ENCODE measurements at regions not wholly inside any gene's neighbourhood (a gene's known extent, or its start where the extent isn't known, plus 50 kb on each side); places are given as distances from the start of the nearest gene placed in this dataset.

DNA sequence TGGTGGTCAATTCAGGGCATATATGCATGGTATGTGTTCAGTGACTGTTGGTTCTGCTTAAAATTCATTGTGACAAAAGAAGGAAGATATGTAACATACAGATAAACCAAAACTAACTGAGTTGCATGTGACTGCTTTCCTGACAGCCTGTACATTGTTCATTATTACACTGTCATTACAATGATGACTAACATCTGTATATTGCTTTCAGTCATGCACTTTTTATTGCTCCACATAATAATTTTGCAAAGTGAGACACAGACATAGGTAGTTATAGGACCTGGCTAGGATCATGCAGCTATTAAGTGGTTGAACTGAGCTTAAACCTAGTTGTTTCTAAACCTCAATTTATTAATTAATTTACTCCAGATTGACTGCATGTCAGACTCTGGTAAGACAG lies 703.2 kb downstream of the HDGFL1 start:
- no peak for TF ChIP-seq POLR2A (IDR thresholded peaks at IDR 0.05)
- TF ChIP-seq, protein P1, sequence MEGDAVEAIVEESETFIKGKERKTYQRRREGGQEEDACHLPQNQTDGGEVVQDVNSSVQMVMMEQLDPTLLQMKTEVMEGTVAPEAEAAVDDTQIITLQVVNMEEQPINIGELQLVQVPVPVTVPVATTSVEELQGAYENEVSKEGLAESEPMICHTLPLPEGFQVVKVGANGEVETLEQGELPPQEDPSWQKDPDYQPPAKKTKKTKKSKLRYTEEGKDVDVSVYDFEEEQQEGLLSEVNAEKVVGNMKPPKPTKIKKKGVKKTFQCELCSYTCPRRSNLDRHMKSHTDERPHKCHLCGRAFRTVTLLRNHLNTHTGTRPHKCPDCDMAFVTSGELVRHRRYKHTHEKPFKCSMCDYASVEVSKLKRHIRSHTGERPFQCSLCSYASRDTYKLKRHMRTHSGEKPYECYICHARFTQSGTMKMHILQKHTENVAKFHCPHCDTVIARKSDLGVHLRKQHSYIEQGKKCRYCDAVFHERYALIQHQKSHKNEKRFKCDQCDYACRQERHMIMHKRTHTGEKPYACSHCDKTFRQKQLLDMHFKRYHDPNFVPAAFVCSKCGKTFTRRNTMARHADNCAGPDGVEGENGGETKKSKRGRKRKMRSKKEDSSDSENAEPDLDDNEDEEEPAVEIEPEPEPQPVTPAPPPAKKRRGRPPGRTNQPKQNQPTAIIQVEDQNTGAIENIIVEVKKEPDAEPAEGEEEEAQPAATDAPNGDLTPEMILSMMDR (IDR thresholded peaks at IDR 0.05) = no peak
